Breast epithelium (tissue), 4 donors: ENCODE measurements at regions not wholly inside any gene's neighbourhood (a gene's known extent, or its start where the extent isn't known, plus 50 kb on each side); places are given as distances from the start of the nearest gene placed in this dataset.
"Not testable (repeated sequence)": the region's sequence is repeated elsewhere in the genome, so short reads cannot be mapped to it uniquely, and the experiment has no call there.

ENCODE experiments used
- DNase-seq, 2 donors: peaks; one replicate each; pipeline ENCODE4 v3.0.0-alpha.2; 2019; ENCODE audit warnings: low spot score in 2 of 2
- H3K27ac ChIP-seq, 2 donors: fragments of 200-600 bp; sonication (generic) in 1 of 2; one replicate each; pipeline ENCODE4 v1.5.1; 2016 to 2019; ENCODE audit warnings: mild to moderate bottlenecking in 1 of 2
- H3K27me3 ChIP-seq, 2 donors: fragments of 200-600 bp; sonication (generic) in 1 of 2; one replicate each; pipeline versions ENCODE4 v1.5.1 to v1.6.0; 2017 to 2019; ENCODE audit warnings: control low read depth in 1 of 2, mild to moderate bottlenecking in 1 of 2
- H3K36me3 ChIP-seq: fragments of 200-600 bp; one replicate; pipeline ENCODE4 v1.5.1; 2019
- H3K4me1 ChIP-seq, 2 donors: fragments of 200-600 bp; sonication (generic); one replicate each; pipeline ENCODE4 v1.5.1; 2016 to 2019; ENCODE audit warnings: control low read depth in 1 of 2
- H3K4me3 ChIP-seq, 3 donors: fragments of 200-600 bp; sonication (generic); 1 replicate in 2 of 3; 2 replicates in 1 of 3; pipeline ENCODE4 v1.5.1; 2016 to 2019; ENCODE audit warnings: mild to moderate bottlenecking in 3 of 3, moderate library complexity in 2 of 3
- H3K9me3 ChIP-seq, 2 donors: fragments of 200-600 bp; sonication (generic) in 1 of 2; one replicate each; pipeline ENCODE4 v1.5.1; 2016 to 2019; ENCODE audit warnings: control low read depth in 1 of 2
- POLR2A ChIP-seq: fragments of 450-650 bp; IDR thresholded peaks from one replicate; pipeline ENCODE4 v1.6.1; 2016; ENCODE audit warnings: antibody characterized with exemption, mild to moderate bottlenecking, moderate library complexity
- POLR2AphosphoS5 ChIP-seq, 3 donors: sonication (generic); formaldehyde crosslinking; IDR thresholded peaks; one replicate each; pipeline ENCODE4 v1.6.1; 2017; ENCODE audit warnings: antibody characterized with exemption in 3 of 3
- intact Hi-C: fragments of 100-400 bp; cut with DNase I; formaldehyde crosslinking; loops from one replicate; pipeline ENCODE4 v1.15.1; 2023; ENCODE audit warnings: low total_unique reads
- TF ChIP-seq, protein P1 (sequence below), 3 donors: fragments of 450-650 bp; IDR thresholded peaks; one replicate each; pipeline ENCODE4 v1.5.1; 2016 to 2017; ENCODE audit warnings: antibody characterized with exemption in 3 of 3, mild to moderate bottlenecking in 3 of 3, moderate library complexity in 3 of 3

DNA sequence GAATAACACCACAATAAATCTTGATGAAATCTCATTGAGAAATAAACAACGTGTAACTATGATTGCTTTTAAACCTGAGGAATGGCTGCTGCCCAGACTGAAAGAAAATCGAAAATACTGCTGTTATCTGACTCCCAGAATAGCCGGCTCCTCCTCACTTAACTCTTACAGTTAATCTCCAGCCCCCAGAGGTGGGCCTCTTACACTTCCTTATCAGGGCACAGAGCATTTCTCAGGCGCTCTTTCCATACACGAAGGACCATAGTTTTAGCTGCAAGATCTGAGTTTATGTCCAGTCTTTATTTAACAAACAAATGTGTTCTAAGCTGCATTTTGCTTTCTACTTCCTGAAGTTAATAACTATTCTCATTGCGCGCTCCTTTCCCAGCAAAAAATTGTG is 206.9 kb downstream of the MAP2K4 start:
- Histone ChIP-seq H3K36me3 (no peaks in the 10 kb centered on the region), H3K9me3 (no peaks in the 10 kb centered on the region), H3K4me1 (no peaks in the 10 kb centered on the region), H3K27ac (no peak overlapping the region), H3K27me3 (no peaks in the 10 kb centered on the region), H3K4me3 (no peak overlapping the region)
- TF ChIP-seq POLR2A (no peak), POLR2AphosphoS5 (IDR thresholded peaks at IDR 0.05) (no peak)
- TF ChIP-seq, protein P1, sequence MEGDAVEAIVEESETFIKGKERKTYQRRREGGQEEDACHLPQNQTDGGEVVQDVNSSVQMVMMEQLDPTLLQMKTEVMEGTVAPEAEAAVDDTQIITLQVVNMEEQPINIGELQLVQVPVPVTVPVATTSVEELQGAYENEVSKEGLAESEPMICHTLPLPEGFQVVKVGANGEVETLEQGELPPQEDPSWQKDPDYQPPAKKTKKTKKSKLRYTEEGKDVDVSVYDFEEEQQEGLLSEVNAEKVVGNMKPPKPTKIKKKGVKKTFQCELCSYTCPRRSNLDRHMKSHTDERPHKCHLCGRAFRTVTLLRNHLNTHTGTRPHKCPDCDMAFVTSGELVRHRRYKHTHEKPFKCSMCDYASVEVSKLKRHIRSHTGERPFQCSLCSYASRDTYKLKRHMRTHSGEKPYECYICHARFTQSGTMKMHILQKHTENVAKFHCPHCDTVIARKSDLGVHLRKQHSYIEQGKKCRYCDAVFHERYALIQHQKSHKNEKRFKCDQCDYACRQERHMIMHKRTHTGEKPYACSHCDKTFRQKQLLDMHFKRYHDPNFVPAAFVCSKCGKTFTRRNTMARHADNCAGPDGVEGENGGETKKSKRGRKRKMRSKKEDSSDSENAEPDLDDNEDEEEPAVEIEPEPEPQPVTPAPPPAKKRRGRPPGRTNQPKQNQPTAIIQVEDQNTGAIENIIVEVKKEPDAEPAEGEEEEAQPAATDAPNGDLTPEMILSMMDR (IDR thresholded peaks at IDR 0.05), result no peak
- intact Hi-C loops, result no loop called here
- no peak for DNase-seq

DNA sequence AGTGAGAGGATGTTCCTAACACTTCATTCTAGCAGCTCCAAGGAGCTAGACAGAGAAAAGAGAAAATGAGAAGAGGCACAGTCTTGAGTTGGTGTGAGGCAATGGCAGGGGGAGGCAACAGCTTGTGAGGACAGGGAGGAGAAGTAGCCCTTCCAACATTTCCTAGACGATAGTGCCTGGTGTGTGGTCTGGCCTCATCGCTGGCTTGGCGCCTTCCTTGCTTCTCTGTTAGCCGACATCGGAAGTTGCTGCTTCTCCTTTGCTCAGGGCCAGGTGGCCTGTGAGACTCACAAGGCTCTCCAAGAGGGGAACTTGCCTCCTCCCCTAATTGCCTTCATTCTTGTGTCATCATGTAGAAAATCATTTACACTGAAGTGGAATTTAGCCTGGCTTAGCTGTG is 208.7 kb downstream of the MAP2K4 start:
- no peaks in the 10 kb centered on the region for H3K4me1 ChIP-seq
- H3K4me3 ChIP-seq, result no peak overlapping the region
- H3K36me3 ChIP-seq, result no peaks in the 10 kb centered on the region
- TF ChIP-seq POLR2A (no peak), POLR2AphosphoS5 (IDR thresholded peaks at IDR 0.05) (no peak)
- TF ChIP-seq, protein P1 (IDR thresholded peaks at IDR 0.05), result no peak
- H3K9me3 ChIP-seq, result no peaks in the 10 kb centered on the region
- no peak overlapping the region for H3K27ac ChIP-seq
- intact Hi-C loops, result no loop called here
- H3K27me3 ChIP-seq, result no peaks in the 10 kb centered on the region
- no peak for DNase-seq

DNA sequence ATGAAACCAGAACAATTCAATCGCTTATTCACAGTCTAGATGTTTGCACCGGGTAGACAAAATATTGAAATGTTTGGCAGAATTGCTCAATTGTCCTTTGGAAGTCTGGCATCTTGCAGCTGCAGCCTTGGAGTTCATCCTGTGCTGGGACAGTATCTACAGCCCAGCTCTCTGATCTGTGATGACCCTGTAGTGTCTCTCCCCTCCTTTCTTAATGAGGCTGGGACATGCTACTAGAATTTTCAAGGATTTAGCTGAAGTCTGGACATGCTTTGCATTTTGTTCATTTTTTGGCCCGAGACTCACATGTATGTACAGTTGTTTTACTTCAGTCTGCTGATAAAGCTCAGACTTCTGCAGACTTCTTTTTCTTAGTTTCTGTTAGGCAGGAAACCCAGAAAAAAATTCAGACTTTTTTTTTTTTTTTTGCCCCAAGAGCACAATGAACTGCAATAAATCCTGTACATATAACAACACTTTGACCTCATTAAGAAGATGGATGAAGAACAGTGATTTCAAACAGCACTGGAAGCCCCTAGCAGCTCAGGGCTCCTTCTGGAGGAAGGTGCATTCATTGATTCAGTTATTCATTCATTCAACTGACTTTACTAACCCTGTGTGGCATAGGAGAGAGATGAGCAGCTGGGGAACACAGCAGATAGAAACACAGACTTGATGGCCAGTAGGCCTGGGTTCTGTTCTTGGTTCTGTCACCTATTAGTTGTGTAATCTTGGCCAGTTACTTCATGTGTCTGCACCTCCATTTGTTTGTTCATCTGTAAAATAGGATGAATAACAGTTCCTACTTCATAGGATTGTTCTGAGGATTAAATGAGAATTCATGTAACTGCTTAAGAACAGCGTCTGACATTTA is 210.0 kb downstream of the MAP2K4 start:
- Histone ChIP-seq H3K27me3 (no peaks in the 10 kb centered on the region), H3K9me3 (no peaks in the 10 kb centered on the region), H3K4me3 (no peak overlapping the region), H3K4me1 (no peaks in the 10 kb centered on the region), H3K36me3 (no peaks in the 10 kb centered on the region), H3K27ac (peak overlapping the region in 1 of 2 donors; percentile 19)
- TF ChIP-seq, protein P1 (IDR thresholded peaks at IDR 0.05), result no peak
- no peak for TF ChIP-seq POLR2AphosphoS5 (IDR thresholded peaks at IDR 0.05)
- TF ChIP-seq POLR2A, result no peak
- intact Hi-C loops, result no loop called here
- no peak for DNase-seq

DNA sequence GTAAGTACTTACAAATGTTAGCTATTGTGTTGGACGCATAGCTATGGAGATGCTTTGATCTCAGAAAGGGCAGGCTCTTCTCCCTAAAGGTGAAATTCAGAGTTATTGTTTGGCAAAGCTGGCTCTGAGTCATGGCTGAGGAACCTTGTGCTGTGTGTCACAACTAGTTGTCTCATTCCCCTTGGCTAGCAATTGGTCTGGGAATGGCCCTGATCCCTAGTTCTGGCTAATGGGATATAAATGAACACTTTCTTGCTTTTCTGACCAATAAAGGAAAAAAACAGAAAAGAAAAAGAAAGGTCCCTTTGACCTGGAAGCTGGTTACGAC is 210.6 kb downstream of the MAP2K4 start:
- Histone ChIP-seq H3K36me3 (no peaks in the 10 kb centered on the region), H3K27ac (no peak overlapping the region), H3K27me3 (no peaks in the 10 kb centered on the region), H3K4me3 (no peak overlapping the region), H3K4me1 (no peaks in the 10 kb centered on the region), H3K9me3 (no peaks in the 10 kb centered on the region)
- no peak for TF ChIP-seq POLR2A
- no peak for TF ChIP-seq POLR2AphosphoS5 (IDR thresholded peaks at IDR 0.05)
- TF ChIP-seq, protein P1 (IDR thresholded peaks at IDR 0.05), result no peak
- intact Hi-C loops, result no loop called here
- no peak for DNase-seq

DNA sequence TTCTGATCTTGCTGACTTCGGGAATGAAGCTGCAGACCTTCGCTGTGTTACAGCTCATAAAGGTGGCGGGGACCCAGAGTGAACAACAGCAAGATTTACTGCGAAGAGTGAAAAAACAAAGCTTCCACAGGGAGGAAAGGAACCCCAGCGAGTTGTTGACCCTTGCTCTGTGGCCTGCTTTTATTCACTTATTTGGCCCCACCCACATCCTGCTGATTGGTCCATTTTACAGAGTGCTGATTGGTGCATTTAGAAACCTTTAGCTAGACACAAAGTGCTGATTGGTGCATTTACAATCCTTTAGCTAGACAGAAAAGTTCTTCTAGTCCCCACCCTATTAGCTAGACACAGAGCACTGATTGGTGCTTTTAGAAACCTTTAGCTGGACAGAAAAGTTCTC is 218.3 kb downstream of the MAP2K4 start:
- H3K27me3 ChIP-seq, H3K9me3 ChIP-seq, intact Hi-C loops, H3K4me1 ChIP-seq, DNase-seq, H3K4me3 ChIP-seq, H3K36me3 ChIP-seq: not testable (repeated sequence)
- peak overlapping the region in 1 of 2 donors; percentile 25 for H3K27ac ChIP-seq
